ENCODE measurements at regions not wholly inside any gene's neighbourhood (a gene's known extent, or its start where the extent isn't known, plus 50 kb on each side); places are given as distances from the start of the nearest gene placed in this dataset.

DNA sequence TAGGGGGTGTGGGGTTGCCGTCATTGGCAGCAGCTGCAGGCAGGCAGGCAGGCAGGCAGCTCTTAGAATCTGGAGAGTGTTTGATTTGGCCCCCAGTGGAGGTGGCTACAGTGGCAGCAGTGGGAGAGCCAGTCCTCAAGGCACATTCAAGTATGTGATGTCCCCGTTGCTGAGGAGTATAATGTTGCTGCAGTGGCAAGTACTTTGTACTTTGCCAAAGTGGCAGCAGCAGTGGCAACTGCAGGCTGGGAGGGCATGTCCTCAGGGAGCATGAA is 147.1 kb downstream of the PAPOLA start:
- Histone ChIP-seq H3K27me3 (no peaks in the 10 kb centered on the region), H3K4me1 (no peaks in the 10 kb centered on the region), H3K9me3 (peaks cover 0 to 3% of the 10 kb centered on the region in 2 donors), H3K4me3 (no peak overlapping the region), H3K36me3 (no peaks in the 10 kb centered on the region), H3K27ac (no peak overlapping the region)
- in situ Hi-C loops (cut with MboI; ENCODE audit: low pct_ligation_motif_present in 1 of 4, low pct_unique_long_range_greater_than_20kb in 1 of 4, low sequenced_read_pairs in 3 of 4) = no loop called here
- WGBS, 2 donors (ENCODE audit: low coverage in 1 of 2) = 50% methylated on average over 2 of the region's 2 CpGs; no CpG with 5 or more reads in 1 of the 2 donors
- TF ChIP-seq POLR2A (IDR thresholded peaks at IDR 0.05) (no peak), POLR2AphosphoS5 (IDR thresholded peaks at IDR 0.05) (no peak), EP300 (IDR thresholded peaks at IDR 0.05; ENCODE audit: low read depth) (no peak)
- TF ChIP-seq, protein P1, sequence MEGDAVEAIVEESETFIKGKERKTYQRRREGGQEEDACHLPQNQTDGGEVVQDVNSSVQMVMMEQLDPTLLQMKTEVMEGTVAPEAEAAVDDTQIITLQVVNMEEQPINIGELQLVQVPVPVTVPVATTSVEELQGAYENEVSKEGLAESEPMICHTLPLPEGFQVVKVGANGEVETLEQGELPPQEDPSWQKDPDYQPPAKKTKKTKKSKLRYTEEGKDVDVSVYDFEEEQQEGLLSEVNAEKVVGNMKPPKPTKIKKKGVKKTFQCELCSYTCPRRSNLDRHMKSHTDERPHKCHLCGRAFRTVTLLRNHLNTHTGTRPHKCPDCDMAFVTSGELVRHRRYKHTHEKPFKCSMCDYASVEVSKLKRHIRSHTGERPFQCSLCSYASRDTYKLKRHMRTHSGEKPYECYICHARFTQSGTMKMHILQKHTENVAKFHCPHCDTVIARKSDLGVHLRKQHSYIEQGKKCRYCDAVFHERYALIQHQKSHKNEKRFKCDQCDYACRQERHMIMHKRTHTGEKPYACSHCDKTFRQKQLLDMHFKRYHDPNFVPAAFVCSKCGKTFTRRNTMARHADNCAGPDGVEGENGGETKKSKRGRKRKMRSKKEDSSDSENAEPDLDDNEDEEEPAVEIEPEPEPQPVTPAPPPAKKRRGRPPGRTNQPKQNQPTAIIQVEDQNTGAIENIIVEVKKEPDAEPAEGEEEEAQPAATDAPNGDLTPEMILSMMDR (IDR thresholded peaks at IDR 0.05) = no peak
- DNase-seq = no peak
- intact Hi-C loops (cut with DNase I; ENCODE audit: low total_unique reads) = no loop called here

DNA sequence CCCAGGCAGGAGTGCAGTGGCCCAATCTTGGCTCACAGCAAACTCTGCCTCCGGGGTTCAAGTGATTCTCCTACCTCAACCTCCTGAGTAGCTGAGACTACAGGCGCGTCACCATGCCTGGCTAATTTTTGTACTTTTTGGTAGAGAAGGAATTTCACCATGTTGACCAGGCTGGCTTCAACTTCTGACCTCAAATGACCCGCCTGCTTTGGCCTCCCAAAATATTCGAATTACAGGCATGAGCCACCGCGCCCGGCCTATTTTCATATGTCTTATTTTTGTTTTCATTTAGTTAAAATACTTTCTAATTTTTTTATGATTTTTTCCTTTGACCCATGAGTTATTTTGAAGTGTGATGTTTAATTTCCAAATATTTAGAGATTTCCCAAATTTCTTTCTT is 143.6 kb upstream of the VRK1 start:
- Histone ChIP-seq H3K36me3 (no peaks in the 10 kb centered on the region), H3K9me3 (no peaks in the 10 kb centered on the region), H3K27ac (no peak overlapping the region), H3K4me3 (no peak overlapping the region), H3K27me3 (no peaks in the 10 kb centered on the region), H3K4me1 (no peaks in the 10 kb centered on the region)
- intact Hi-C loops (cut with DNase I; ENCODE audit: low total_unique reads) = no loop called here
- TF ChIP-seq, protein P1 (IDR thresholded peaks at IDR 0.05) = no peak
- TF ChIP-seq POLR2AphosphoS5 (IDR thresholded peaks at IDR 0.05) (no peak), EP300 (IDR thresholded peaks at IDR 0.05; ENCODE audit: low read depth) (no peak), POLR2A (IDR thresholded peaks at IDR 0.05) (no peak)
- 95% methylated on average over 4 to 8 of the region's 8 CpGs for WGBS, 2 donors (ENCODE audit: low coverage in 1 of 2)
- in situ Hi-C loops (cut with MboI; ENCODE audit: low pct_ligation_motif_present in 1 of 4, low pct_unique_long_range_greater_than_20kb in 1 of 4, low sequenced_read_pairs in 3 of 4) = no loop called here
- no peak for DNase-seq

DNA sequence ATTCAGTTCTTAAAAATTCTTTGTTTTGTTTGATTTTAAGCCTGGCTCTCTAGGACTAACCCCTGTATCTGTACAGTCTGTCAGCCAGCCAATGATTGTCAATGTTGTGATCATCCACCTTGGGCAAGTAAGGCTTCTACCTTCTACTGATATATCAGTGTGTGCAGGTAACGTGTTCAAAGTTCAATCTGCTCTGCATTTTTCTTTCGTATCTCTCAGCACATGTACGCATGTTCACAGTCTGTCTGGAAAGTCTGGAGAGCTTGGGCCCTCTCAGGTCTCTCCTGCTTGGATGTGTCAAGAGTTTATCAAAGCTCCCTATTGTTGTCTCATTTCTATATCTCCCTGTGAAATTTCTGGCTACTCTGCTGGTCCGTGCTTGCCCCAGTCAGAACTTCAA is 138.6 kb upstream of the VRK1 start:
- in situ Hi-C loops (cut with MboI; ENCODE audit: low pct_ligation_motif_present in 1 of 4, low pct_unique_long_range_greater_than_20kb in 1 of 4, low sequenced_read_pairs in 3 of 4) = no loop called here
- H3K36me3 ChIP-seq = no peaks in the 10 kb centered on the region
- DNase-seq = no peak
- 63 to 71% methylated on average over 2 to 4 of the region's 4 CpGs for WGBS, 2 donors (ENCODE audit: low coverage in 1 of 2)
- H3K9me3 ChIP-seq = no peaks in the 10 kb centered on the region
- no peak overlapping the region for H3K27ac ChIP-seq
- H3K27me3 ChIP-seq = peaks cover 15% of the 10 kb centered on the region
- H3K4me1 ChIP-seq = no peaks in the 10 kb centered on the region
- intact Hi-C loops (cut with DNase I; ENCODE audit: low total_unique reads) = no loop called here
- TF ChIP-seq EP300 (IDR thresholded peaks at IDR 0.05; ENCODE audit: low read depth) (no peak), POLR2A (IDR thresholded peaks at IDR 0.05) (no peak), POLR2AphosphoS5 (IDR thresholded peaks at IDR 0.05) (no peak)
- TF ChIP-seq, protein P1 (IDR thresholded peaks at IDR 0.05) = no peak
- H3K4me3 ChIP-seq = no peak overlapping the region

DNA sequence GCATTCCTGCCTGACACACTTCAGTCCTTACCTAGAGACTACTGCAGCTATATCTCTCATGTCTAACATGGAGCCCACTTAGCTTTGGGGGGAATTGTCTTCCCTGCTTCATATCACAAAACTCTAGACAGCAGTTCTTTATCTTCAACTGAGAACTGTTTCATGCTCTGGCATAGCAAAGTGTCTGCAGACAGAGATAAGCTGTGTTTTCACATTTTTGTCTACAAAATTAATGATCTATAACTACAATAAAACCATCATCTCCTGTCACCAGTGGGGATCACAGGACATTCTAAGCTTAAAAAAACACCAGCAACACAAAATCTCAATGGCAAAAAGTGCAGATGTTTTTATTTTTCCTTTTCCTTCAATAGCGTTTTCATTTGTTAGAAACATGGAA is 137.1 kb upstream of the VRK1 start:
- TF ChIP-seq POLR2A (IDR thresholded peaks at IDR 0.05) = no peak
- TF ChIP-seq, protein P1 (IDR thresholded peaks at IDR 0.05) = no peak
- DNase-seq = no peak
- peaks cover 15% of the 10 kb centered on the region for H3K27me3 ChIP-seq
- no peak overlapping the region for H3K27ac ChIP-seq
- in situ Hi-C loops (cut with MboI; ENCODE audit: low pct_ligation_motif_present in 1 of 4, low pct_unique_long_range_greater_than_20kb in 1 of 4, low sequenced_read_pairs in 3 of 4) (no loop called here), intact Hi-C loops (cut with DNase I; ENCODE audit: low total_unique reads) (no loop called here)
- H3K4me3 ChIP-seq = no peak overlapping the region
- 9 to 13% methylated on average over 1 of the region's 1 CpG for WGBS, 2 donors (ENCODE audit: low coverage in 1 of 2)
- no peaks in the 10 kb centered on the region for H3K9me3 ChIP-seq
- H3K4me1 ChIP-seq = no peaks in the 10 kb centered on the region
- no peaks in the 10 kb centered on the region for H3K36me3 ChIP-seq

Measured in transverse colon (tissue), 4 donors.